Left ventricle myocardium inferior (tissue), 1 donor: ENCODE measurements at regions not wholly inside any gene's neighbourhood (a gene's known extent, or its start where the extent isn't known, plus 50 kb on each side); places are given as distances from the start of the nearest gene placed in this dataset.
A peak's percentile ranks its signal among the peaks of the same experiment; 100 is the strongest.

Source experiments
- DNase-seq: peaks from one replicate; pipeline ENCODE4 v3.0.0-alpha.2; 2020
- H3K27ac ChIP-seq: fragments of 200-600 bp; replicated peaks from 2 replicates; pipeline ENCODE4 v1.8.0; 2021
- H3K27me3 ChIP-seq: fragments of 200-600 bp; 2 replicates; pipeline ENCODE4 v1.8.0; 2021; ENCODE audit warnings: low read depth
- H3K36me3 ChIP-seq: fragments of 200-600 bp; 2 replicates; pipeline ENCODE4 v1.8.0; 2021
- H3K4me1 ChIP-seq: fragments of 200-600 bp; 2 replicates; pipeline ENCODE4 v1.8.0; 2021
- H3K4me3 ChIP-seq: fragments of 200-600 bp; 2 replicates; pipeline ENCODE4 v1.8.0; 2021; ENCODE audit warnings: mild to moderate bottlenecking, moderate library complexity
- H3K9me3 ChIP-seq: fragments of 200-600 bp; replicated peaks from 2 replicates; pipeline ENCODE4 v1.8.0; 2021
- intact Hi-C: fragments of 100-400 bp; cut with micrococcal nuclease; formaldehyde crosslinking; loops from one replicate; pipeline ENCODE4 v1.11.0; 2022
- TF ChIP-seq, protein P1 (sequence below): fragments of 200-600 bp; IDR thresholded peaks from 2 replicates; pipeline ENCODE4 v1.8.0; 2021; ENCODE audit warnings: antibody characterized with exemption, mild to moderate bottlenecking, borderline replicate concordance
- donor health status: DM: no; HTN: yes; CAD: no; lungs with severe emphysema.

DNA sequence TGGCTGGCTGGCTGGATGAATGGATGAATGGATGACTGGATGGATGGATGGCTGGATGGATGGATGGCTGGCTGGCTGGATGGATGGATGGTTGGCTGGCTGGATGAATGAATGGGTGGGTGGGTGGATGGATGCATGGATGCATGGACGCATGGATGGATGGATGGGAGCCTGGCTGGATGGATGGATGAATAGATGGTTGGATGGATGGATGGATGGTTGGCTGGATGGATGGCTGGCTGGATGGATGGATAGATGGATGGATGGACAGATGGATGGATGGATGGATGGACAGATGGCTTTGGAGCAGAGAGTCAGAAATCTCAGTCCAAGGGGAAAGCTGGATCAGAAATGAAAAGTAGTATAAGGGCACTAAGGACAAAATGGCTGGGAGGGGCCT is 106.4 kb upstream of the SERP2 start:
- Histone ChIP-seq H3K36me3 (no peaks in the 10 kb centered on the region), H3K9me3 (no peaks in the 10 kb centered on the region), H3K4me1 (peaks cover 22% of the 10 kb centered on the region), H3K27me3 (no peaks in the 10 kb centered on the region), H3K4me3 (no peak overlapping the region), H3K27ac (no peak overlapping the region)
- TF ChIP-seq, protein P1, sequence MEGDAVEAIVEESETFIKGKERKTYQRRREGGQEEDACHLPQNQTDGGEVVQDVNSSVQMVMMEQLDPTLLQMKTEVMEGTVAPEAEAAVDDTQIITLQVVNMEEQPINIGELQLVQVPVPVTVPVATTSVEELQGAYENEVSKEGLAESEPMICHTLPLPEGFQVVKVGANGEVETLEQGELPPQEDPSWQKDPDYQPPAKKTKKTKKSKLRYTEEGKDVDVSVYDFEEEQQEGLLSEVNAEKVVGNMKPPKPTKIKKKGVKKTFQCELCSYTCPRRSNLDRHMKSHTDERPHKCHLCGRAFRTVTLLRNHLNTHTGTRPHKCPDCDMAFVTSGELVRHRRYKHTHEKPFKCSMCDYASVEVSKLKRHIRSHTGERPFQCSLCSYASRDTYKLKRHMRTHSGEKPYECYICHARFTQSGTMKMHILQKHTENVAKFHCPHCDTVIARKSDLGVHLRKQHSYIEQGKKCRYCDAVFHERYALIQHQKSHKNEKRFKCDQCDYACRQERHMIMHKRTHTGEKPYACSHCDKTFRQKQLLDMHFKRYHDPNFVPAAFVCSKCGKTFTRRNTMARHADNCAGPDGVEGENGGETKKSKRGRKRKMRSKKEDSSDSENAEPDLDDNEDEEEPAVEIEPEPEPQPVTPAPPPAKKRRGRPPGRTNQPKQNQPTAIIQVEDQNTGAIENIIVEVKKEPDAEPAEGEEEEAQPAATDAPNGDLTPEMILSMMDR: no peak
- intact Hi-C loops: no loop called here
- DNase-seq: no peak

DNA sequence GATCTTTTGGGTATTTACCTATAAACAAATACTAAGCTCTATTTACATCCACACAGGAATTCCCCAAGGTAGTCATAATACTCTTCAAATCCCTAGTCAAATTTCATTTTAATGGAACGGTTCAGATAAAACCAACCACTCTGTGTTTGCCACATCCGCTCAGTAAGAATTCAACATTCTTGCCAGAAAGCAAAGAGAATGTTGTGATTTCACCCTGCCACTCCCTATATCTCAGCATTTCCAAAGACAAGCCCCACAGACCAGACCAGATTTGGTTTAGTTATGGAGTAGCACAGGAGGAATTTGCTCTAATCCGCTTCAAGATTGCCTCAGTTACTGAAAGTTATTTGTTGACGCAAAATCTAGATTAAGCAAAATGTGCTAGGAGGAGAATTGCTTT is 105.6 kb upstream of the SERP2 start:
- no peak for DNase-seq
- Histone ChIP-seq H3K27ac (no peak overlapping the region), H3K36me3 (no peaks in the 10 kb centered on the region), H3K4me1 (peaks cover 30% of the 10 kb centered on the region), H3K27me3 (no peaks in the 10 kb centered on the region), H3K9me3 (no peaks in the 10 kb centered on the region), H3K4me3 (no peak overlapping the region)
- intact Hi-C loops: no loop called here
- TF ChIP-seq, protein P1: no peak

DNA sequence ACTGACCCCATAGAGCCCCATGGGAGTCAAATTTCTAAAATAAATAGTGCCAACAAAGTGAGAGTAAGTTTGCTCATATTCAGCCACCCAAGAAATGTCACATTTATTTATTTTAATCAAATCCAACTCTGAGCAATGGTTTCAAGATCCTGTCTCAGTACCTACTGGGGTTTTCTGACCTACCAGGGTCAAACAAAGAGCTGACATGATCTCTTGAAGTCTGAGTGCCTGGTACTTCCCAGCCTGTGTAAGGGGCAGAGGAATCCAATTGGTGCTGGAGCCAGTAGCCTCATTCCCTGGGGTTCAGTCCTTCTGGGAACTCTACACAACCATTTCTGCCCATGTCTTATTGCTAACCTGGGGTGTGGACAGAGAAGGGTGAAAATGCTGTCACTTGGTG is 104.6 kb upstream of the SERP2 start:
- Histone ChIP-seq H3K4me1 (peaks cover 32% of the 10 kb centered on the region), H3K27ac (no peak overlapping the region), H3K36me3 (no peaks in the 10 kb centered on the region), H3K9me3 (no peaks in the 10 kb centered on the region), H3K4me3 (no peak overlapping the region), H3K27me3 (no peaks in the 10 kb centered on the region)
- TF ChIP-seq, protein P1: no peak
- no peak for DNase-seq
- intact Hi-C loops: no loop called here

DNA sequence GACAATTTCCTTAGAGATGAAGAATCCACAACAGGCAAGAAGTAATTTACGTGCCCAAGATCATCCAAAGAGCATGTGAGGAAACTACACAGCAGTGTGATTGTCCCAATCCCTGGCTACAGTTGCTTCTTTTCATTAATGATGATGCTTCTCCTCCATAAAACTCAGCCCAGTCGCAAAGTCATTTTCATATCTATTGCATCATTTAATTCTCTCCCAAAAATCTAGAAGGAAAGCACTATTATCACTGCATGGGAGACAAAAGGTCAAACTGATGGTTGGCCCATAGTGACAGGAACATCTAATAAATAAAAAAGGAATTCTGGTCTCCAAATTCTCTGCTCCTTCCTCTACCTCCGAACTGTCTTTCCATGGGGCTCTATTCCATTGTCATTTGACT is 103.5 kb upstream of the SERP2 start:
- H3K4me3 ChIP-seq: no peak overlapping the region
- peak overlapping the region; percentile 80 for H3K27ac ChIP-seq
- intact Hi-C loops: no loop called here
- TF ChIP-seq, protein P1: no peak
- no peak for DNase-seq
- no peaks in the 10 kb centered on the region for H3K9me3 ChIP-seq
- no peaks in the 10 kb centered on the region for H3K27me3 ChIP-seq
- H3K36me3 ChIP-seq: no peaks in the 10 kb centered on the region
- peaks cover 44% of the 10 kb centered on the region for H3K4me1 ChIP-seq

DNA sequence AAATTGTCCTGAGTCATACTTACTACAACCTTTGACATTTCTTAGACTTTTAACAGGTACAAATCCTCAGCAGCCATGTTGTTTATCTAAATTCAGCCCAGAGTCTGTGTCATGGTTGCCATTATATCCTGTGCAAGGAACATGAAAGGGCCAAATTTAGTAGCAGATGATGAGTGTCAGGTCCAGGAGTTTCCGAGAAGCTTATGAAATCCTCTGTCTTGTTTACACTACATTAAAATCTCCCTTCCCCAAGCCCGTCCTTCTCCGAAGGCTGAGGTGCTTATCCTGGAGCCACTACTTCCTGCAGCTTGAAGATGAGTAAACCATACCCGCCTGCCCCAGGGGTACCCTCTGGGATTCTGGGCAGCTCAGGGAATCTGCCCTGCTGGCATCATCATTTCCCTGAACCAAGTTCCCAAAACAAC is 102.6 kb upstream of the SERP2 start:
- peaks cover 47% of the 10 kb centered on the region for H3K4me1 ChIP-seq

More for the DNA sequence above, 102.6 kb upstream of the SERP2 start:
- TF ChIP-seq, protein P1: no peak
- DNase-seq: no peak
- Histone ChIP-seq H3K36me3 (no peaks in the 10 kb centered on the region), H3K27ac (peak overlapping the region; percentile 80), H3K4me3 (no peak overlapping the region), H3K27me3 (no peaks in the 10 kb centered on the region), H3K9me3 (no peaks in the 10 kb centered on the region)
- intact Hi-C loops: no loop called here
